KMS-11 (cell line): ENCODE measurements at regions not wholly inside any gene's neighbourhood (a gene's known extent, or its start where the extent isn't known, plus 50 kb on each side); places are given as distances from the start of the nearest gene placed in this dataset.
"Not testable (repeated sequence)": the region's sequence is repeated elsewhere in the genome, so short reads cannot be mapped to it uniquely, and the experiment has no call there.

Experiments
- H2AFZ ChIP-seq: fragments of 200-600 bp; sonication (generic); 2 replicates; pipeline ENCODE4 v1.6.1; 2016; ENCODE audit warnings: antibody characterized with exemption, mixed run types, low read depth
- H3K27ac ChIP-seq: fragments of 200-600 bp; sonication (generic); 2 replicates; pipeline ENCODE4 v1.6.1; 2016; ENCODE audit warnings: mild to moderate bottlenecking, mixed run types
- H3K27me3 ChIP-seq: fragments of 200-600 bp; sonication (generic); 2 replicates; pipeline ENCODE4 v1.6.1; 2017; ENCODE audit warnings: mild to moderate bottlenecking, low read depth, mixed run types, moderate library complexity; ENCODE audit not compliant: insufficient read depth
- H3K36me3 ChIP-seq: fragments of 200-600 bp; sonication (generic); 2 replicates; pipeline ENCODE4 v1.6.1; 2017; ENCODE audit warnings: mild to moderate bottlenecking, mixed run types; ENCODE audit not compliant: insufficient read depth
- H3K4me1 ChIP-seq: fragments of 200-600 bp; sonication (generic); 2 replicates; pipeline ENCODE4 v1.6.1; 2016; ENCODE audit warnings: mild to moderate bottlenecking, low read depth, mixed run types; ENCODE audit not compliant: poor library complexity, severe bottlenecking
- H3K4me2 ChIP-seq: fragments of 200-600 bp; sonication (generic); 2 replicates; pipeline ENCODE4 v1.7.0; 2016; ENCODE audit warnings: mild to moderate bottlenecking, mixed run types
- H3K4me3 ChIP-seq: fragments of 200-600 bp; sonication (generic); IDR thresholded peaks from 2 replicates; pipeline ENCODE4 v1.6.1; 2017; ENCODE audit warnings: low read depth, low read length, mixed read lengths; ENCODE audit not compliant: insufficient read depth
- H3K79me2 ChIP-seq: fragments of 200-600 bp; sonication (generic); 2 replicates; pipeline ENCODE4 v1.6.1; 2016; ENCODE audit warnings: low read depth, mixed run types; ENCODE audit not compliant: insufficient read depth
- H3K9ac ChIP-seq: fragments of 200-600 bp; sonication (generic); 2 replicates; pipeline ENCODE4 v1.6.1; 2016; ENCODE audit warnings: mild to moderate bottlenecking, mixed run types
- H4K20me1 ChIP-seq: fragments of 200-600 bp; sonication (generic); 2 replicates; pipeline ENCODE4 v1.6.1; 2016; ENCODE audit warnings: mild to moderate bottlenecking, mixed run types; ENCODE audit not compliant: insufficient read depth
- TF ChIP-seq, protein P1 (sequence below): fragments of 200-600 bp; sonication (generic); conservative IDR thresholded peaks from 2 replicates; pipeline ENCODE4 v1.6.1; 2017; ENCODE audit warnings: low read depth, mild to moderate bottlenecking, antibody characterized with exemption, low read length, moderate library complexity, mixed read lengths

DNA sequence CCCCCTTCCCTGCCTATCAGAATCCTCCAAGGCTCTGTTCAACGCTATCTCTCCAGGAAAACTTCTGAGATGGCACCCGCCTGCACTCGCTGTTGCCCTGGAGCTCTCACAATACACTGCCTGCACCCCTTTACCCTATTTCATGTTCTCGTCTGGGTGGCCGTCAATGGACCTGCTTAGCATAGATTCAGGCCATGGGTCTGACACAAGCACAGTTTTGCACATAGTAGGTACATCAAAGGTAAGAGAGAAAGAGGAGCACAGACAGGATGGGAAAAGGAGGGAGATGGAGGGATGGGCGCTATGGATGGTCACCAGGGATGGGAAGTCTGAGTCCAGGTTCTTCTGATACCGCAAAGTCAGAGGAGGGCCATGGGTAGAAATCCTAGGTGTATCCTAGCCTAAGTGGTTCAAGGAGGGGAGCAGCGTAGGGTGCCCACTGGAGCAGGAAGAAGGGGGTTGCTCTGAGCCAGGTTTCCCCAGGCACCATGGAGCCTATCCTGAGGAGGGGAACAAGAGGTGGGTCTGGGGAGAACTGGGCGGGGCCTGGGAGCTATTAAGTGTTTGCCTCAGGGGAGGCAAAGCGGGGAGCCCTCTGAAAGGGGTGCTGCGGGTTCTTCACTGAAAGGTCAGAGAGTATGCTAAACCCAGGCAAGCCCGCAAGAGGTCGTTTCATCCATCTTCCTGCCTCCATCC lies 89.3 kb downstream of the MRPL14 start:
- TF ChIP-seq, protein P1, sequence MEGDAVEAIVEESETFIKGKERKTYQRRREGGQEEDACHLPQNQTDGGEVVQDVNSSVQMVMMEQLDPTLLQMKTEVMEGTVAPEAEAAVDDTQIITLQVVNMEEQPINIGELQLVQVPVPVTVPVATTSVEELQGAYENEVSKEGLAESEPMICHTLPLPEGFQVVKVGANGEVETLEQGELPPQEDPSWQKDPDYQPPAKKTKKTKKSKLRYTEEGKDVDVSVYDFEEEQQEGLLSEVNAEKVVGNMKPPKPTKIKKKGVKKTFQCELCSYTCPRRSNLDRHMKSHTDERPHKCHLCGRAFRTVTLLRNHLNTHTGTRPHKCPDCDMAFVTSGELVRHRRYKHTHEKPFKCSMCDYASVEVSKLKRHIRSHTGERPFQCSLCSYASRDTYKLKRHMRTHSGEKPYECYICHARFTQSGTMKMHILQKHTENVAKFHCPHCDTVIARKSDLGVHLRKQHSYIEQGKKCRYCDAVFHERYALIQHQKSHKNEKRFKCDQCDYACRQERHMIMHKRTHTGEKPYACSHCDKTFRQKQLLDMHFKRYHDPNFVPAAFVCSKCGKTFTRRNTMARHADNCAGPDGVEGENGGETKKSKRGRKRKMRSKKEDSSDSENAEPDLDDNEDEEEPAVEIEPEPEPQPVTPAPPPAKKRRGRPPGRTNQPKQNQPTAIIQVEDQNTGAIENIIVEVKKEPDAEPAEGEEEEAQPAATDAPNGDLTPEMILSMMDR = no peak
- Histone ChIP-seq H3K4me2 (no peak overlapping the region), H3K4me1 (peaks cover 5% of the 10 kb centered on the region)

DNA sequence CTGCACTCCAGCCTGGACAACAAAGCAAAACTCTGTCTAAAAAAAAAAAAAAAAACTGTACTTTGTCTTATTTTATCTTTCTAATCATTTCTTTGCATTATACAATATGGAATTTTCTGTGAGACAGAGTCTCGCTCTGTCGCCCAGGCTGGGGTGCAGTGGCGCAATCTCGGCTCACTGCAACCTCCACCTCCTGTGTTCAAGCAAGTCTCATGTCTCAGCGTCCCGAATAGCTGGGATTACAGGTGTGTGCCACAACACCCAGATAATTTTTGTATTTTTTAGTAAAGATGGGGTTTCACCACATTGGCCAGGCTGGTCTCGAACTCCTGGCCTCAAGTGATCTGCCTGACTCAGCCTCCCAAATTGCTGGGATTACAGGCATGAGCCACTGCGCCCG lies 90.0 kb downstream of the MRPL14 start:
- not testable (repeated sequence) for H3K4me2 ChIP-seq, H3K4me3 ChIP-seq, H3K79me2 ChIP-seq, H3K36me3 ChIP-seq, H4K20me1 ChIP-seq, H2AFZ ChIP-seq, H3K9ac ChIP-seq, H3K27me3 ChIP-seq, H3K27ac ChIP-seq, H3K4me1 ChIP-seq

More for the DNA sequence above, 89.3 kb downstream of the MRPL14 start:
- no peaks in the 10 kb centered on the region for H3K79me2 ChIP-seq
- H2AFZ ChIP-seq = no peak overlapping the region
- no peaks in the 10 kb centered on the region for H3K36me3 ChIP-seq
- H3K9ac ChIP-seq = no peak overlapping the region
- H4K20me1 ChIP-seq = no peaks in the 10 kb centered on the region
- H3K27ac ChIP-seq = no peak overlapping the region
- no peak overlapping the region for H3K4me3 ChIP-seq
- no peaks in the 10 kb centered on the region for H3K27me3 ChIP-seq

GRCh38 chr6:44036699-44037101 lies 90.6 kb downstream of the MRPL14 start:
- Histone ChIP-seq H4K20me1 (no peaks in the 10 kb centered on the region), H3K36me3 (no peaks in the 10 kb centered on the region), H3K27me3 (no peaks in the 10 kb centered on the region), H3K4me2 (no peak overlapping the region), H3K4me3 (no peak overlapping the region), H3K27ac (no peak overlapping the region), H3K79me2 (no peaks in the 10 kb centered on the region), H3K4me1 (no peaks in the 10 kb centered on the region), H3K9ac (no peak overlapping the region), H2AFZ (no peak overlapping the region)
- TF ChIP-seq, protein P1 = no peak

- no peak overlapping the region for H3K9ac ChIP-seq
- no peak overlapping the region for H3K27ac ChIP-seq
- no peaks in the 10 kb centered on the region for H3K79me2 ChIP-seq
- H3K4me3 ChIP-seq = no peak overlapping the region
- TF ChIP-seq, protein P1 = no peak
- no peaks in the 10 kb centered on the region for H3K27me3 ChIP-seq
- no peaks in the 10 kb centered on the region for H4K20me1 ChIP-seq
- no peak overlapping the region for H2AFZ ChIP-seq
- no peak overlapping the region for H3K4me2 ChIP-seq
- H3K36me3 ChIP-seq = no peaks in the 10 kb centered on the region
- H3K4me1 ChIP-seq = no peaks in the 10 kb centered on the region
These were observed 91.1 kb downstream of the MRPL14 start for GRCh38 chr6:44036196-44036595.

DNA sequence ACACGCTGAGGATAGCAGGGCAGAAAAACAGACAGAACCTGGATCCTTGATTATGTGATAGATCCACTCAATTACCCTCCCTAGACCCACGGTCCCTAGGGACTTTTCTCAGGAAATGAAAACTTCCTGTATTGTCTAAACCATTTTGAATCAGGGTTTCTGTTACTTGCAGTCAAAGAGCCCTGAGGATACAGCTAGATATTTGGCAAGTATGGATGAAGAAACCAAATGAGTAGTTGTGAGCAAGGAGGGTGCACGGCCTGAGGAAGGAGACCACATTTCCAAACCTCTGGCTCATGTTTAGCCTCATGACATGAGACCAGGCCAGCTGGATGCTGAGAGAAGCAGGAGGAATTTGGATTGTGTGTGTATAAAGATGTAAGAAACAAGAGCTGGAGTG lies 91.6 kb downstream of the MRPL14 start:
- TF ChIP-seq, protein P1 = no peak
- H3K4me3 ChIP-seq = no peak overlapping the region
- H3K79me2 ChIP-seq = no peaks in the 10 kb centered on the region
- no peak overlapping the region for H2AFZ ChIP-seq
- H3K4me2 ChIP-seq = no peak overlapping the region
- H3K9ac ChIP-seq = no peak overlapping the region
- H4K20me1 ChIP-seq = no peaks in the 10 kb centered on the region
- H3K27me3 ChIP-seq = no peaks in the 10 kb centered on the region
- H3K4me1 ChIP-seq = no peaks in the 10 kb centered on the region
- no peaks in the 10 kb centered on the region for H3K36me3 ChIP-seq
- H3K27ac ChIP-seq = no peak overlapping the region
